ENCODE measurements at regions not wholly inside any gene's neighbourhood (a gene's known extent, or its start where the extent isn't known, plus 50 kb on each side); places are given as distances from the start of the nearest gene placed in this dataset.

DNA sequence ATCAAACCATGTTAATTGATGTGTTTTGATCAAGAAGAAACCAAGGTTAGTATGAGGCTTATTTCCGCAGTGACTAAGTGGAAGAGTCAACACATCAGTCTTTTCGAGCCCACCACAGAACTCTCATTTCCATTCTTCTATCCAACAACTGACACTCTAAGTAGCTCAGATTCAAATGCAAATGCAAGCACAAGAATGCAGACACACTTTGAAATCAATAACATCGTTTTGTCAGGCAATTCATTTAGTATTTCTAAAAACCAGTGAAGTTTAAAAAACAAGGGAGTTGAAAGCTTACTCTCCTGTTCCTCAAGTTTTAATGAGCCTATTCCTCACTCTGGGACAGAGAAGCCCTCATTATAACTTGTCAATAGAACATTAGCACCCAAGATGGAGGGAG lies 433.1 kb downstream of the ZIC3 start:
- TF ChIP-seq POLR2A (IDR thresholded peaks at IDR 0.05; ENCODE audit: low read length) (no peak), GATA1 (IDR thresholded peaks at IDR 0.05; ENCODE audit: low read depth, low read length) (no peak)

Measured in erythroblast (primary cell).